Tibial artery (tissue), 4 donors: ENCODE measurements at regions not wholly inside any gene's neighbourhood (a gene's known extent, or its start where the extent isn't known, plus 50 kb on each side); places are given as distances from the start of the nearest gene placed in this dataset.

Source experiments
- DNase-seq, 2 donors: peaks; one replicate each; pipeline ENCODE4 v3.0.0-alpha.2; 2019
- H3K27ac ChIP-seq, 2 donors: fragments of 200-600 bp; sonication (generic) in 1 of 2; 1 replicate in 1 of 2; 2 replicates in 1 of 2; pipeline ENCODE4 v1.5.1; 2018 to 2019; ENCODE audit warnings: mild to moderate bottlenecking in 1 of 2
- H3K27me3 ChIP-seq, 2 donors: fragments of 200-600 bp; sonication (generic) in 1 of 2; one replicate each; pipeline versions ENCODE4 v1.5.1 to v1.6.0; 2016 to 2019
- H3K36me3 ChIP-seq, 3 donors: fragments of 200-600 bp; sonication (generic) in 2 of 3; one replicate each; pipeline ENCODE4 v1.5.1; 2016 to 2019; ENCODE audit warnings: mild to moderate bottlenecking in 2 of 3
- H3K4me1 ChIP-seq, 4 donors: fragments of 200-600 bp; sonication (generic) in 2 of 4; 1 replicate in 3 of 4; 2 replicates in 1 of 4; pipeline ENCODE4 v1.5.1; 2016 to 2019
- H3K4me3 ChIP-seq, 2 donors: fragments of 200-600 bp; sonication (generic) in 1 of 2; 1 replicate in 1 of 2; 2 replicates in 1 of 2; pipeline ENCODE4 v1.5.1; 2018 to 2019; ENCODE audit warnings: mild to moderate bottlenecking in 2 of 2
- H3K9me3 ChIP-seq, 3 donors: fragments of 200-600 bp; sonication (generic) in 1 of 3; one replicate each; pipeline ENCODE4 v1.5.1; 2016 to 2019
- intact Hi-C: fragments of 100-400 bp; cut with DNase I; formaldehyde crosslinking; loops from one replicate; pipeline ENCODE4 v1.15.0; 2023; ENCODE audit warnings: low total_unique reads
- TF ChIP-seq, protein P1 (sequence below), 2 experiments: fragments of 200-600 bp in 1 of 2; fragments of 450-650 bp in 1 of 2; IDR thresholded peaks; one replicate each; pipeline ENCODE4 v1.5.1; 2017 to 2019; ENCODE audit warnings: antibody characterized with exemption in 2 of 2, mild to moderate bottlenecking in 1 of 2, moderate library complexity in 1 of 2

DNA sequence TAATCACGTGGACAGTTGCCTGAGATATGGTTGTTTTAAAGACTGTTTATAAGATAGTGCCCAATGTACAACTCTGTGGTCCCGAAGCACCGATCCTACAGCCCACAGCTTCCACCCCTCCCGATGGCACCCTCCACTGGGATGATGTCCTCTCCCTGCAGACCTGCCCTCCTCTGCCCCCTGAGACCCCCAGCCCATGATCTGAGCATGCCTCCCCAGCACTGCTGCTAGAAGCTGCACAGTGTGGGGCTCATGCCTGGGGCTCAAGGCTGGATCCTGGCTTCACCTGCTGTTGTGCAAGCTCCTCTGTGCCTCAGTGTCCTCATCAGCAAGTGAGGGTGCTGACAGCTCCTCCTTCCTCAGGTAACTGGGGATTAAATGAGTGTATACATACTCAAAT lies 254.7 kb upstream of the MKI67 start:
- DNase-seq, result no peak
- TF ChIP-seq, protein P1, sequence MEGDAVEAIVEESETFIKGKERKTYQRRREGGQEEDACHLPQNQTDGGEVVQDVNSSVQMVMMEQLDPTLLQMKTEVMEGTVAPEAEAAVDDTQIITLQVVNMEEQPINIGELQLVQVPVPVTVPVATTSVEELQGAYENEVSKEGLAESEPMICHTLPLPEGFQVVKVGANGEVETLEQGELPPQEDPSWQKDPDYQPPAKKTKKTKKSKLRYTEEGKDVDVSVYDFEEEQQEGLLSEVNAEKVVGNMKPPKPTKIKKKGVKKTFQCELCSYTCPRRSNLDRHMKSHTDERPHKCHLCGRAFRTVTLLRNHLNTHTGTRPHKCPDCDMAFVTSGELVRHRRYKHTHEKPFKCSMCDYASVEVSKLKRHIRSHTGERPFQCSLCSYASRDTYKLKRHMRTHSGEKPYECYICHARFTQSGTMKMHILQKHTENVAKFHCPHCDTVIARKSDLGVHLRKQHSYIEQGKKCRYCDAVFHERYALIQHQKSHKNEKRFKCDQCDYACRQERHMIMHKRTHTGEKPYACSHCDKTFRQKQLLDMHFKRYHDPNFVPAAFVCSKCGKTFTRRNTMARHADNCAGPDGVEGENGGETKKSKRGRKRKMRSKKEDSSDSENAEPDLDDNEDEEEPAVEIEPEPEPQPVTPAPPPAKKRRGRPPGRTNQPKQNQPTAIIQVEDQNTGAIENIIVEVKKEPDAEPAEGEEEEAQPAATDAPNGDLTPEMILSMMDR (IDR thresholded peaks at IDR 0.05), result no peak
- Histone ChIP-seq H3K9me3 (no peaks in the 10 kb centered on the region), H3K27ac (no peak overlapping the region), H3K4me3 (no peak overlapping the region), H3K27me3 (no peaks in the 10 kb centered on the region), H3K36me3 (no peaks in the 10 kb centered on the region), H3K4me1 (no peaks in the 10 kb centered on the region)
- intact Hi-C loops, result no loop called here

DNA sequence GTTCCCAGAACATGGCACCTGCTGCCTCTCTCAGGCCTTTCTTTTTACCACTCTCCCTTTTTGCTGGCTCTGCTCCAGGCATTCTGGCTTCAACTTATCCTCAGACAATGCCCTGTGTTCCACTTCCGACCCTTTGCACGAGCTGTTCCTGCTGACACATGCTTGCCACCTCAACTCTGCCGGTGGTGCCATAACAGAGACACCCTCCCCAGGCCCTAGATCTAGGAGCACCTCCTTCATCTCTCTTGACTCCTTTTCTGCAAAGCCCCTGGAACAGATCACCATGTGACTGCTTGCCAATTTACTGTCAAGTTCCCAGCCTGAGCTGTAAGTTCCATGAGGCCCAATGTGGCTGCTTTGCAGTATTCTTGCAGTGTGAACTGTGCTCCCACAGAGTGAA lies 256.0 kb upstream of the MKI67 start:
- Histone ChIP-seq H3K9me3 (no peaks in the 10 kb centered on the region), H3K36me3 (no peaks in the 10 kb centered on the region), H3K4me3 (no peak overlapping the region), H3K27ac (no peak overlapping the region), H3K27me3 (no peaks in the 10 kb centered on the region), H3K4me1 (no peaks in the 10 kb centered on the region)
- DNase-seq, result no peak
- TF ChIP-seq, protein P1 (IDR thresholded peaks at IDR 0.05), result no peak
- intact Hi-C loops, result no loop called here

DNA sequence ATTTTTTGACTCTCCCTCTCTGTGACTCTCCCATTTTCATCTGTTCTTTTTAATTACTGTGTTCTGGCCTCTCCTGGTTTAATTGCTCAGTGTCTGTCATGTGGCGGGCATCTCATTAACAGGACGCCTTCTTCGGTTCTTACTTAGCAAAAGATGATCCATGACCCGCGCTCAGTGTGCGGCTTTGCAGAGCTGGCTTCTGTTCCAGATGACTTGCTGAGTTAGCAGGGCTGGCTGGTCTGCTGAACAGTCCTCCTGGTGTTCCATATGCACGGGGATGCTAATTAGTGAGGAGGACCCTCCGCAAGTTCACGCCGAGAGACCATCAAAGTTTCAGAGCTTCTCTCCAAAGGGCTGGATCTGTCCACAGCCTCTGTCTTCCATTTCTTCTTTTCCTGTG lies 258.6 kb upstream of the MKI67 start:
- TF ChIP-seq, protein P1 (IDR thresholded peaks at IDR 0.05), result no peak
- DNase-seq, result no peak
- Histone ChIP-seq H3K9me3 (no peaks in the 10 kb centered on the region), H3K27ac (no peak overlapping the region), H3K4me1 (no peaks in the 10 kb centered on the region), H3K4me3 (no peak overlapping the region), H3K36me3 (no peaks in the 10 kb centered on the region), H3K27me3 (no peaks in the 10 kb centered on the region)
- intact Hi-C loops, result no loop called here

DNA sequence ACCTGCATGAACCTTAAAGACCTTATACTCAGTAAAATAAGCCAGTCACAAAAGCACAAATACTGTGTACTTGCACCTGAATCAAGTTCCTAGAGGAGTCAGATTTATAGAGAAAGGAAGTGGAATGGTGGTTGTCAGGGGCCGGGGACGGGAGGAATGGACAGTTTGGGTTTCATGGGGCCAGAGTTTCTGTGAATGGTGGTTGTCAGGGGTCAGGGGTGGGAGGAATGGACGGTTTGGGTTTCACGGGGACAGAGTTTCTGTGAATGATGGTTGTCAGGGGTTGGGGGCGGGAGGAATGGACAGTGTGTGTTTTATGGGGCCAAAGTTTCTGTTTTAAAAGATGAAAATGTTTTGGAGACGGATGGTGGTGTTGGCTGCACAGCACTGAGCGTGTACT lies 260.0 kb upstream of the MKI67 start:
- Histone ChIP-seq H3K27ac (no peak overlapping the region), H3K4me3 (no peak overlapping the region), H3K4me1 (no peaks in the 10 kb centered on the region), H3K36me3 (no peaks in the 10 kb centered on the region), H3K27me3 (no peaks in the 10 kb centered on the region), H3K9me3 (no peaks in the 10 kb centered on the region)
- no peak for DNase-seq
- intact Hi-C loops, result no loop called here
- TF ChIP-seq, protein P1 (IDR thresholded peaks at IDR 0.05), result no peak

DNA sequence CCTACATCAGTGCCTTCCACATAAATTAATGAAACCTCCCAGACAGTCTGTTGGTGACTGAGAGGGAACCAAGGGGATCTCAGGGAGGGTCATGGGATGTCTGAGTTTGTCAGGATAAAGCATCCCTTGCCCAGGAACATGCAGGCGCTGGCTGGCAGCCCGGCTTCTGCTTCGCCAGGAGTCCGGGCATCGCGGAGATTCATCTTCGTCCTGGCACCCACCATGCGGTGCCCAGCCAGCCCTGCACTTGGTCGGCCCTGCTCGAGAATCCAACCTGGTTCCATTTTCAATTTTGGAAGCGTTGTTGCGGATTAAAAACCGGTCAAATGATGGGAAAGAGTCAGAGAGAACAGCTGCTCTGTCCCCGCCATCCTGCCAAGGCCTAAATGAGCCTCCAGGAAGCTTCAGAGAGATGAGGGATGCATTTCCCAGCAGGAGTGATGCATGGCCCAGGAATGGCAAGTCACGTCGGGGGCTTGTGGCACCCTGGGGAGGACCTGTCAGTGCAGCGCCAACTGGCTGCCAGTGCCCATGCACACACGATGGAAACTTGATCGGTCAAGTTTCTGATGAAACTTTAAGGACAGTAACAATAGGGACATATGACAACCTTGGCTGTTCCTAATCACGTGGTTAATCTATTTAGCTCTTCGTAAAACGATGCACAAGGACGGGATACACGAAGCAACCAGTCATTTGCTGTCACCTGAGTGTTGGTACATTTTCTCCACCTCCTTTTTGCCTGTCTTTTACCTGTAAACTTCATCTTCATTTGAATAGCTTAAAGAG lies 260.8 kb upstream of the MKI67 start:
- DNase-seq, result no peak
- no peaks in the 10 kb centered on the region for H3K27me3 ChIP-seq
- H3K4me1 ChIP-seq, result no peaks in the 10 kb centered on the region
- intact Hi-C loops, result no loop called here
- H3K9me3 ChIP-seq, result no peaks in the 10 kb centered on the region
- H3K4me3 ChIP-seq, result no peak overlapping the region
- TF ChIP-seq, protein P1 (IDR thresholded peaks at IDR 0.05), result no peak
- H3K27ac ChIP-seq, result no peak overlapping the region
- no peaks in the 10 kb centered on the region for H3K36me3 ChIP-seq
